ENCODE measurements at regions not wholly inside any gene's neighbourhood (a gene's known extent, or its start where the extent isn't known, plus 50 kb on each side); places are given as distances from the start of the nearest gene placed in this dataset.

DNA sequence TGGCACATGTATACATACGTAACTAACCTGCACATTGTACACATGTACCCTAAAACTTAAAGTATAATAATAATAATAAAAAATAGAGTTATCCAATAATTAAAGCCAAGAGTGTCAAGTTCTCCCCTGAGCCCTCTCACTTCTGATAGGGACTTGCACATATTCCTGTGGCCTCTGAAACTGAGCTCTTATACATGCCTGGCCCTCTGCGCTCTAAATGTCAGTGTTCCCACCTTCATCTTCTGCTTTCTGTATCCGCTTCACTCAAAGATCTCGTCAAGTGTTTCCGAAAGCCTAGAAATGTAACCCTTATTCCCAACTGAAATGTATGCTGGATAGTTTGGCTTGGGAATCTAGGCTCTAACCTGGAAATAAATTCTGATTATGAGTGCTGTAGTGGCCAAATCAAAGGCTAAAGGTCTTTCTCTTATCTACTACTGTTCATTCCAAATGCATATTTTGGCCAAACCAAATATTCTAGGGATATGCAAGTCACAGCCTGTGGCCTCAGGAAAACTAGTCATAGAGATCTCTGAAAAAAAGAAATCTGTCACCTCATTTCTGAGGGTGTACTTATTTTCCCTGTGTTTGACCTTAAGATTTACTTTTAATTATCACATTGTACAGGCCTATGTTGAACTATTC, 99.5 kb upstream of the LYPLAL1 start:
- Histone ChIP-seq H4K20me1 (ENCODE audit: insufficient read depth, low read length) (no peaks in the 10 kb centered on the region), H3K9me3 (replicated peaks in 1 of 2; ENCODE audit: control insufficient read depth in 1 of 2, insufficient read depth in 1 of 2, low read length in 2 of 2) (peaks cover 0 to 12% of the 10 kb centered on the region in 2 donors), H3K79me2 (ENCODE audit: insufficient read depth, low read length) (no peaks in the 10 kb centered on the region), H3K4me1 (ENCODE audit: control insufficient read depth in 1 of 2, insufficient read depth in 2 of 2, low read length in 2 of 2) (no peaks in the 10 kb centered on the region), H3K4me2 (replicated peaks; ENCODE audit: extremely low read depth, low read length, poor library complexity, severe bottlenecking) (no peak overlapping the region), H3K27ac (ENCODE audit: low read depth in 1 of 2, low read length in 2 of 2) (no peak overlapping the region), H3K36me3 (replicated peaks in 1 of 2; ENCODE audit: control insufficient read depth in 1 of 2, insufficient read depth in 2 of 2, low read length in 2 of 2) (no peaks in the 10 kb centered on the region), H2AFZ (ENCODE audit: insufficient read depth, low read depth, low read length, poor library complexity, severe bottlenecking) (no peak overlapping the region), H3K9ac (ENCODE audit: insufficient read depth, low read length, poor library complexity, severe bottlenecking) (no peak overlapping the region), H3K4me3 (replicated peaks in 1 of 3; ENCODE audit: low read depth in 2 of 3, low read length in 3 of 3) (no peak overlapping the region), H3K27me3 (ENCODE audit: control insufficient read depth in 2 of 2, insufficient read depth in 2 of 2, low read length in 2 of 2) (no peaks in the 10 kb centered on the region)
- no peak for DNase-seq
- Mint-ChIP-seq H3K9me3 (peaks cover 3 to 16% (median 7%) of the 10 kb centered on the region in 7 donors), H3K36me3 (no peaks in the 10 kb centered on the region), H3K4me1 (no peaks in the 10 kb centered on the region), H3K4me3 (no peak overlapping the region), H3K27me3 (ENCODE audit: low read depth in 3 of 3) (peaks cover 0 to 4% (median 3%) of the 10 kb centered on the region in 3 donors), H3K27ac (no peak overlapping the region)
- WGBS (ENCODE audit: insufficient coverage), result 100% methylated on average over 1 of the region's 5 CpGs
- intact Hi-C loops (cut with micrococcal nuclease), result no loop called here
- no peak for TF ChIP-seq CTCF (IDR thresholded peaks at IDR 0.05)

GRCh38 chr1:219075121-219075879, 98.4 kb upstream of the LYPLAL1 start:
- WGBS (ENCODE audit: insufficient coverage), result 100% methylated on average over 1 of the region's 2 CpGs
- no peak overlapping the region for H3K4me2 ChIP-seq (replicated peaks; ENCODE audit: extremely low read depth, low read length, poor library complexity, severe bottlenecking)

More at GRCh38 chr1:219075121-219075879, 98.4 kb upstream of the LYPLAL1 start:
- Histone ChIP-seq H3K27me3 (ENCODE audit: control insufficient read depth in 2 of 2, insufficient read depth in 2 of 2, low read length in 2 of 2) (no peaks in the 10 kb centered on the region), H4K20me1 (ENCODE audit: insufficient read depth, low read length) (no peaks in the 10 kb centered on the region), H3K79me2 (ENCODE audit: insufficient read depth, low read length) (no peaks in the 10 kb centered on the region), H3K4me3 (replicated peaks in 1 of 3; ENCODE audit: low read depth in 2 of 3, low read length in 3 of 3) (no peak overlapping the region), H3K27ac (ENCODE audit: low read depth in 1 of 2, low read length in 2 of 2) (no peak overlapping the region), H2AFZ (ENCODE audit: insufficient read depth, low read depth, low read length, poor library complexity, severe bottlenecking) (no peak overlapping the region), H3K4me1 (ENCODE audit: control insufficient read depth in 1 of 2, insufficient read depth in 2 of 2, low read length in 2 of 2) (no peaks in the 10 kb centered on the region), H3K9ac (ENCODE audit: insufficient read depth, low read length, poor library complexity, severe bottlenecking) (no peak overlapping the region), H3K36me3 (replicated peaks in 1 of 2; ENCODE audit: control insufficient read depth in 1 of 2, insufficient read depth in 2 of 2, low read length in 2 of 2) (no peaks in the 10 kb centered on the region), H3K9me3 (replicated peaks in 1 of 2; ENCODE audit: control insufficient read depth in 1 of 2, insufficient read depth in 1 of 2, low read length in 2 of 2) (peaks cover 0 to 10% of the 10 kb centered on the region in 2 donors)
- no peak overlapping the region for H3K4me3 Mint-ChIP-seq
- no peaks in the 10 kb centered on the region for H3K4me1 Mint-ChIP-seq
- H3K27ac Mint-ChIP-seq, result no peak overlapping the region
- DNase-seq, result no peak
- no peak for TF ChIP-seq CTCF (IDR thresholded peaks at IDR 0.05)
- H3K36me3 Mint-ChIP-seq, result no peaks in the 10 kb centered on the region
- intact Hi-C loops (cut with micrococcal nuclease), result no loop called here
- H3K9me3 Mint-ChIP-seq, result peaks cover 3 to 16% (median 7%) of the 10 kb centered on the region in 7 donors
- H3K27me3 Mint-ChIP-seq (ENCODE audit: low read depth in 3 of 3), result peaks cover 3 to 4% (median 3%) of the 10 kb centered on the region in 3 donors
